Neural progenitor cell (in vitro differentiated cells): ENCODE measurements at regions not wholly inside any gene's neighbourhood (a gene's known extent, or its start where the extent isn't known, plus 50 kb on each side); places are given as distances from the start of the nearest gene placed in this dataset.

Experiments
- CTCF ChIP-seq: fragments of 200-600 bp; sonication (generic); IDR thresholded peaks from 2 replicates; pipeline ENCODE4 v1.5.1; 2017; ENCODE audit warnings: antibody characterized with exemption, mild to moderate bottlenecking
- EZH2 ChIP-seq: fragments of 200-600 bp; sonication (generic); IDR thresholded peaks from 2 replicates; pipeline ENCODE4 v1.6.1; 2017; ENCODE audit warnings: antibody characterized with exemption, mild to moderate bottlenecking, moderate library complexity
- EZH2phosphoT487 ChIP-seq: fragments of 200-600 bp; sonication (generic); IDR thresholded peaks from 2 replicates; pipeline ENCODE4 v1.6.1; 2017; ENCODE audit warnings: antibody characterized with exemption

- no peak for TF ChIP-seq CTCF
- TF ChIP-seq EZH2: no peak
- no peak for TF ChIP-seq EZH2phosphoT487
These were observed 241.6 kb downstream of the LRIG3 start for GRCh38 chr12:58678753-58679152.
